Breast epithelium (tissue), 4 donors: ENCODE measurements at regions not wholly inside any gene's neighbourhood (a gene's known extent, or its start where the extent isn't known, plus 50 kb on each side); places are given as distances from the start of the nearest gene placed in this dataset.

Source experiments
- DNase-seq, 2 donors: peaks; one replicate each; pipeline ENCODE4 v3.0.0-alpha.2; 2019; ENCODE audit warnings: low spot score in 2 of 2
- H3K27ac ChIP-seq, 2 donors: fragments of 200-600 bp; sonication (generic) in 1 of 2; one replicate each; pipeline ENCODE4 v1.5.1; 2016 to 2019; ENCODE audit warnings: mild to moderate bottlenecking in 1 of 2
- H3K27me3 ChIP-seq, 2 donors: fragments of 200-600 bp; sonication (generic) in 1 of 2; one replicate each; pipeline versions ENCODE4 v1.5.1 to v1.6.0; 2017 to 2019; ENCODE audit warnings: control low read depth in 1 of 2, mild to moderate bottlenecking in 1 of 2
- H3K36me3 ChIP-seq: fragments of 200-600 bp; one replicate; pipeline ENCODE4 v1.5.1; 2019
- H3K4me1 ChIP-seq, 2 donors: fragments of 200-600 bp; sonication (generic); one replicate each; pipeline ENCODE4 v1.5.1; 2016 to 2019; ENCODE audit warnings: control low read depth in 1 of 2
- H3K4me3 ChIP-seq, 3 donors: fragments of 200-600 bp; sonication (generic); 1 replicate in 2 of 3; 2 replicates in 1 of 3; pipeline ENCODE4 v1.5.1; 2016 to 2019; ENCODE audit warnings: mild to moderate bottlenecking in 3 of 3, moderate library complexity in 2 of 3
- H3K9me3 ChIP-seq, 2 donors: fragments of 200-600 bp; sonication (generic) in 1 of 2; one replicate each; pipeline ENCODE4 v1.5.1; 2016 to 2019; ENCODE audit warnings: control low read depth in 1 of 2
- POLR2A ChIP-seq: fragments of 450-650 bp; IDR thresholded peaks from one replicate; pipeline ENCODE4 v1.6.1; 2016; ENCODE audit warnings: antibody characterized with exemption, mild to moderate bottlenecking, moderate library complexity
- POLR2AphosphoS5 ChIP-seq, 3 donors: sonication (generic); formaldehyde crosslinking; IDR thresholded peaks; one replicate each; pipeline ENCODE4 v1.6.1; 2017; ENCODE audit warnings: antibody characterized with exemption in 3 of 3
- intact Hi-C: fragments of 100-400 bp; cut with DNase I; formaldehyde crosslinking; loops from one replicate; pipeline ENCODE4 v1.15.1; 2023; ENCODE audit warnings: low total_unique reads
- TF ChIP-seq, protein P1 (sequence below), 3 donors: fragments of 450-650 bp; IDR thresholded peaks; one replicate each; pipeline ENCODE4 v1.5.1; 2016 to 2017; ENCODE audit warnings: antibody characterized with exemption in 3 of 3, mild to moderate bottlenecking in 3 of 3, moderate library complexity in 3 of 3

DNA sequence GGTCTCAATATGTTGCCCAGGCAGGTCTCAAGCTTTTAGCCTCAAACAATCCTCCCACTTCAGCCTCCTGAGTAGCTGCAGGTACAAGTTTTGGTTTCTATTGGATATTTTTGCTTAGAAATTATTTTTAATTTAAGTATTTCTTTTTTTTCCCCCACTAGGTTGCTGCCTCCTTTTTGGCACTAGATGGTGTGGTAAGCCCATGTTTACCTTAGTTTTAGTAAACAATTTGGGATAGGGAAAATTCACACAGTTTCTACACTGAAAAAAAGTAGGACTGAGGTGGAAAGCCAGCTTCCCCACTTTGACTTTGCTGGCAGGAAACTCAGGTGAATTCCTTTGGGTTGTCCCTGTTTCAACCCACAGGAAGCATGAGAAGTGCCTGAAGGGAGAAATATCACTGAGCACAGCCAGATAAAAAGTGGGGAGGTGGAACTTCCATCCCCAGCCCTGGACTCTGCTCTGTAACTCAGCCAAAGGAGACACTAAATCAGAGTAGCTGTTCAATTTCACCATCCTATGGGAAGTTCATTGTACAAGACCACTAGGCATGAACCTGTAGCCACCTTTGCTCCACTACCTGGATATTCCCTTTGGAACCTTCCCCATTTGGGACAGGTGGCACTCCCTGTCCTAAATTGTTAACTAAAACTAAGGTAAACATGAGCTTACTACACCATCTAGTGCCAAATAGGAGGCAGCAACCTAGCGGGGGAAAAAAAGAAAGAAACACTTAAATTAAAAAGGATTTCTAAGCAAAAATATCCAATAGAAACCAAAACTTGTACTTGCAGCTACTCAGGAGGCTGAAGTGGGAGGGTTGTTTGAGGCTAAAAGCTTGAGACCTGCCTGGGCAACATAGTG is 154.4 kb upstream of the FAT3 start:
- intact Hi-C loops = no loop called here
- H3K27me3 ChIP-seq = no peaks in the 10 kb centered on the region
- peaks cover 8 to 25% of the 10 kb centered on the region in 2 donors for H3K9me3 ChIP-seq
- no peaks in the 10 kb centered on the region for H3K4me1 ChIP-seq
- no peak for DNase-seq
- no peak overlapping the region for H3K27ac ChIP-seq
- H3K36me3 ChIP-seq = peaks cover 3% of the 10 kb centered on the region
- H3K4me3 ChIP-seq = no peak overlapping the region
- TF ChIP-seq POLR2A = no peak
- TF ChIP-seq, protein P1, sequence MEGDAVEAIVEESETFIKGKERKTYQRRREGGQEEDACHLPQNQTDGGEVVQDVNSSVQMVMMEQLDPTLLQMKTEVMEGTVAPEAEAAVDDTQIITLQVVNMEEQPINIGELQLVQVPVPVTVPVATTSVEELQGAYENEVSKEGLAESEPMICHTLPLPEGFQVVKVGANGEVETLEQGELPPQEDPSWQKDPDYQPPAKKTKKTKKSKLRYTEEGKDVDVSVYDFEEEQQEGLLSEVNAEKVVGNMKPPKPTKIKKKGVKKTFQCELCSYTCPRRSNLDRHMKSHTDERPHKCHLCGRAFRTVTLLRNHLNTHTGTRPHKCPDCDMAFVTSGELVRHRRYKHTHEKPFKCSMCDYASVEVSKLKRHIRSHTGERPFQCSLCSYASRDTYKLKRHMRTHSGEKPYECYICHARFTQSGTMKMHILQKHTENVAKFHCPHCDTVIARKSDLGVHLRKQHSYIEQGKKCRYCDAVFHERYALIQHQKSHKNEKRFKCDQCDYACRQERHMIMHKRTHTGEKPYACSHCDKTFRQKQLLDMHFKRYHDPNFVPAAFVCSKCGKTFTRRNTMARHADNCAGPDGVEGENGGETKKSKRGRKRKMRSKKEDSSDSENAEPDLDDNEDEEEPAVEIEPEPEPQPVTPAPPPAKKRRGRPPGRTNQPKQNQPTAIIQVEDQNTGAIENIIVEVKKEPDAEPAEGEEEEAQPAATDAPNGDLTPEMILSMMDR (IDR thresholded peaks at IDR 0.05) = no peak
- TF ChIP-seq POLR2AphosphoS5 (IDR thresholded peaks at IDR 0.05) = no peak

DNA sequence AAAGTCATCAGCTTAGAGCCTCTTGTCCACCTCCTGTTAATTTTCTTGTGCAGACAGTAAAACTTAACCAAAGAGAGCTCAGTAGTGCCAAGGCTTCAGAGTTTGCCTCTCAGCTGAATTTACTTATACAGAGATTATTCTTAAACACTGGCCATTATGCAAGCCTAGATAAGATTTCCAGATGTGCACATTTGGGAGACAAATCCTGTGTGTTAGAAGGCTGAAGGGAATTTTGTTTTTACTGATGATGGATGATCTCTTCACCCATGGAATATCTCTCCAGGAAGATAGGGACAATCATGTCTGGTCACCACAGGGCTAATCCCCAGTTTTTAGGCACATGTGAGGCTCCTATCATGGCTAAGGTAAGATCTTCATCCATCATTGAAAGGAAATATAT is 157.6 kb upstream of the FAT3 start:
- Histone ChIP-seq H3K36me3 (peaks cover 3% of the 10 kb centered on the region), H3K9me3 (peaks cover 0 to 8% of the 10 kb centered on the region in 2 donors), H3K27ac (no peak overlapping the region), H3K4me1 (no peaks in the 10 kb centered on the region), H3K27me3 (no peaks in the 10 kb centered on the region), H3K4me3 (no peak overlapping the region)
- intact Hi-C loops = no loop called here
- DNase-seq = no peak
- TF ChIP-seq, protein P1 (IDR thresholded peaks at IDR 0.05) = no peak
- no peak for TF ChIP-seq POLR2AphosphoS5 (IDR thresholded peaks at IDR 0.05)
- no peak for TF ChIP-seq POLR2A

DNA sequence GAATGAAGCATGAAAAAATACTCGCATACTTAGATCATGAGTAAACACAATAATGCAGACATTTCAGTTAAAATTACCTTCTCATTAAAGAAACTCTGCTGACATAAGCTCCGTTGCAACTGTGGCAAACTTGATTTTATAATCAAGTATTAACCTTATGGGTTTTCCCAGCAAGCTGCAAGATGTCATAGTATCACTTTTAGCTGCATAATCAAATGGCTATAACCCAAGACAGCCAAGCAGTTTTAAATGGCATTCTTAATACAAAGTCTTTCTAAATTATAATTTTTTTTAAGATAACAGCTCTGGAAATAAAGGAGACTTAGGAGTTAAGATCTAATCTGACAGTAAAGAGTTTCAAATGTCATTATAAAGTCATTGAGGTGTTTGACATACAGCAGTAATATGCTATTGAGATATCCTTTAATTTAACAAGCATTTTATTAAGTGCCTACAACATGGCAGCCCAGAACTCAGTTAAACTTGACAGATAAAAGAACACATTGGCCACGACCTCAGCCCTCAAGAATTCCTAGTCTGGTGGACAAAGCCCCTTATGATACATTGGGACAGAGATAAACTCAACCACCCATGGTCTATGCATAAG is 163.1 kb upstream of the FAT3 start:
- H3K4me1 ChIP-seq = no peaks in the 10 kb centered on the region
- H3K36me3 ChIP-seq = no peaks in the 10 kb centered on the region
- no peak for DNase-seq
- TF ChIP-seq, protein P1 (IDR thresholded peaks at IDR 0.05) = no peak
- TF ChIP-seq POLR2AphosphoS5 (IDR thresholded peaks at IDR 0.05) = no peak
- TF ChIP-seq POLR2A = no peak
- intact Hi-C loops = no loop called here
- H3K27me3 ChIP-seq = no peaks in the 10 kb centered on the region
- H3K4me3 ChIP-seq = no peak overlapping the region
- no peaks in the 10 kb centered on the region for H3K9me3 ChIP-seq
- H3K27ac ChIP-seq = no peak overlapping the region

DNA sequence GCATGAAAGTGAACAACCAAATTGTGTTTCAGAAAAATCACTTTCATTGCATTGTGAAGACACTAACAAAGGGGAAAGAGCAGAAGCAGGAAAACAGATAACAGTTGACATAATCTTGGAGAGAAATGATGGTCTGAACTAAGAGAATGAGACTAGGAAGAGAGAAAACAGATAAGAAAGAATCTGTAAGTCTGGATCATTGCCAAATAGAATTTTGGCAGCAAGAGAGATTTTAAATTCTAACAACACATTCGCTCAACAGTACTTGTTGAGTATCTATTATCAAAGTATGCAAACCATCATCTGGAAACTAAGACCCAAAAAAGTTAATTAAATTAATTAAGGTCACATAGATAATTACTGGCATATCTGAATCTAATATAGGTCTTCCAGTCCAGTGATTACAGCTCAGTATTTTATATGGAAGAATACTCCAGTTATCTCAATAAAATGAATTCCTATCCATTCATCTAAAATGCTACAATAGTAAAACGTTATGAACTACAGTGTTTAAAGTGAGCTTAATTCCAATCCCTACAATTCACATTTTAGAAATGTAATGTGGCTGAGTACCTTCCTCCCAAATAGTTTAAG is 166.7 kb upstream of the FAT3 start:
- Histone ChIP-seq H3K4me3 (no peak overlapping the region), H3K27ac (no peak overlapping the region), H3K27me3 (no peaks in the 10 kb centered on the region), H3K4me1 (no peaks in the 10 kb centered on the region), H3K36me3 (no peaks in the 10 kb centered on the region), H3K9me3 (no peaks in the 10 kb centered on the region)
- intact Hi-C loops = no loop called here
- TF ChIP-seq, protein P1 (IDR thresholded peaks at IDR 0.05) = no peak
- no peak for TF ChIP-seq POLR2AphosphoS5 (IDR thresholded peaks at IDR 0.05)
- no peak for TF ChIP-seq POLR2A
- DNase-seq = no peak

DNA sequence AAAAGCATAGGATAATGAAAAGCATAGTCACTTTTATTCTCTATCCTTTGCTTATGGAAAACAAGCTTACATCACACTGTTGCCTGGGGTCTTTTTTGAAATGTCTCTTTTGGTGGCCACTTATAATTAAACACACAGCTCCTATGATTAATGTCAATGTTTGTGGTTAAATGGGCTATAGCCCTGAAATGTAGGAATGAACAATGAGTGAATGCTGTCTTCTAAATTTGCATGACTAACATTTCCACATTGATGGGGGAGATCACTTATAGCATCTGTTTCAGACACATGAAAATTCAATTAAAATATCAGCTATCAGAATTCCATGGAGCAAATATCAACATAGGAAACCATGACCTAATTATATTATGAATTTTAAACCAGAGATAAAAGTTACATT is 171.4 kb upstream of the FAT3 start:
- no peak overlapping the region for H3K4me3 ChIP-seq
- no peaks in the 10 kb centered on the region for H3K27me3 ChIP-seq
- no peaks in the 10 kb centered on the region for H3K4me1 ChIP-seq
- TF ChIP-seq POLR2AphosphoS5 (IDR thresholded peaks at IDR 0.05) (no peak), POLR2A (no peak)
- TF ChIP-seq, protein P1 (IDR thresholded peaks at IDR 0.05) = no peak
- no peaks in the 10 kb centered on the region for H3K9me3 ChIP-seq
- no peak for DNase-seq
- no peak overlapping the region for H3K27ac ChIP-seq
- intact Hi-C loops = no loop called here
- H3K36me3 ChIP-seq = no peaks in the 10 kb centered on the region
